ENCODE measurements at regions not wholly inside any gene's neighbourhood (a gene's known extent, or its start where the extent isn't known, plus 50 kb on each side); places are given as distances from the start of the nearest gene placed in this dataset.
A peak's percentile ranks its signal among the peaks of the same experiment; 100 is the strongest.

DNA sequence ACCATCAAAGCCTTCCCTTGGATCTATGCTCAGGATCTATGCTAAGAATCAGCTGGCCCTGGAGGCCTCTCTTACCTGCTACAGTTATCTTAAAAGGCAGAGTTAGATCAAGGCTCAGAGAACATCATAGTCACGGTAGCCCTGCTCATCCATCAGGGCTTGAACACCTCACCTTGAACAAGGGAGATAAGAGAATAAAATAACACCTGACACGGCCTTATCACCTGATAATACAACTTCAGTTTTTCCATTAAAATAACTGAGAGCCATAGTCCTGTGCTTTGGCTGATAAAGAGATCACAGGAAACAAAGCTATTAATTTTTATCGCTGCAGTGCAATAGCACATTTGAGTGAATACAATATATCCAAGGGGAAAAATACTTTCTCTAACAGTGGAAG, 85.6 kb upstream of the LPP start:
- DNase-seq = no peak
- H3K4me1 ChIP-seq (ENCODE audit: control insufficient read depth in 1 of 2, insufficient read depth in 2 of 2, low read depth in 1 of 2, low read length in 1 of 2) = peaks cover 0 to 9% of the 10 kb centered on the region in 2 experiments; a peak in 2 of 4 replicates
- peak overlapping the region in 1 of 2 experiments; percentile 62; a peak in 1 of 4 replicates for H3K27ac ChIP-seq (ENCODE audit: low read depth in 2 of 2, low read length in 1 of 2)
- POLR2A ChIA-PET = no interaction called here
- no peak overlapping the region for H3K9ac ChIP-seq
- H3K79me2 ChIP-seq (ENCODE audit: insufficient read depth) = no peaks in the 10 kb centered on the region
- CTCF ChIA-PET = no interaction called here
- H3K4me2 ChIP-seq = no peak overlapping the region
- TF ChIP-seq, protein P1, sequence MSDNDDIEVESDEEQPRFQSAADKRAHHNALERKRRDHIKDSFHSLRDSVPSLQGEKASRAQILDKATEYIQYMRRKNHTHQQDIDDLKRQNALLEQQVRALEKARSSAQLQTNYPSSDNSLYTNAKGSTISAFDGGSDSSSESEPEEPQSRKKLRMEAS (IDR thresholded peaks at IDR 0.05; ENCODE audit: low read depth) = no peak
- no peak for TF ChIP-seq RAD21 (IDR thresholded peaks at IDR 0.05; ENCODE audit: low read length)
- TF ChIP-seq YY1 (IDR thresholded peaks at IDR 0.05; ENCODE audit: low read depth) = no peak
- TF ChIP-seq FOSL2 (IDR thresholded peaks at IDR 0.05; ENCODE audit: borderline replicate concordance, low read depth) = no peak
- no peak for TF ChIP-seq ELF1 (IDR thresholded peaks at IDR 0.05)
- no peak for TF ChIP-seq RFX5 (IDR thresholded peaks at IDR 0.05; ENCODE audit: low read length)
- no peak for TF ChIP-seq GABPA (IDR thresholded peaks at IDR 0.05; ENCODE audit: low read depth)
- no peak for TF ChIP-seq CHD2 (IDR thresholded peaks at IDR 0.05; ENCODE audit: low read length, partially characterized antibody)
- TF ChIP-seq, protein P2, sequence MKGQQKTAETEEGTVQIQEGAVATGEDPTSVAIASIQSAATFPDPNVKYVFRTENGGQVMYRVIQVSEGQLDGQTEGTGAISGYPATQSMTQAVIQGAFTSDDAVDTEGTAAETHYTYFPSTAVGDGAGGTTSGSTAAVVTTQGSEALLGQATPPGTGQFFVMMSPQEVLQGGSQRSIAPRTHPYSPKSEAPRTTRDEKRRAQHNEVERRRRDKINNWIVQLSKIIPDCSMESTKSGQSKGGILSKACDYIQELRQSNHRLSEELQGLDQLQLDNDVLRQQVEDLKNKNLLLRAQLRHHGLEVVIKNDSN (IDR thresholded peaks at IDR 0.05; ENCODE audit: borderline replicate concordance, low read depth) = no peak
- no peak for TF ChIP-seq TEAD4 (IDR thresholded peaks at IDR 0.05; ENCODE audit: borderline replicate concordance, insufficient read depth)
- TF ChIP-seq, protein P3, sequence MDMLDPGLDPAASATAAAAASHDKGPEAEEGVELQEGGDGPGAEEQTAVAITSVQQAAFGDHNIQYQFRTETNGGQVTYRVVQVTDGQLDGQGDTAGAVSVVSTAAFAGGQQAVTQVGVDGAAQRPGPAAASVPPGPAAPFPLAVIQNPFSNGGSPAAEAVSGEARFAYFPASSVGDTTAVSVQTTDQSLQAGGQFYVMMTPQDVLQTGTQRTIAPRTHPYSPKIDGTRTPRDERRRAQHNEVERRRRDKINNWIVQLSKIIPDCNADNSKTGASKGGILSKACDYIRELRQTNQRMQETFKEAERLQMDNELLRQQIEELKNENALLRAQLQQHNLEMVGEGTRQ (IDR thresholded peaks at IDR 0.05; ENCODE audit: borderline replicate concordance, low read depth, low read length) = no peak
- no peak for TF ChIP-seq TAF1 (IDR thresholded peaks at IDR 0.05; ENCODE audit: borderline replicate concordance, low read depth, low read length)
- no peak for TF ChIP-seq MEF2A (IDR thresholded peaks at IDR 0.05; ENCODE audit: borderline replicate concordance, low read depth)
- no peak for TF ChIP-seq EP300 (IDR thresholded peaks at IDR 0.05; ENCODE audit: borderline replicate concordance in 1 of 2, low read depth in 1 of 2, low read length in 1 of 2)
- TF ChIP-seq SMC3 (IDR thresholded peaks at IDR 0.05; ENCODE audit: low read depth, low read length) = no peak
- no peak for TF ChIP-seq RCOR1 (IDR thresholded peaks at IDR 0.05; ENCODE audit: low read length)
- H3K36me3 ChIP-seq (replicated peaks in 1 of 2; ENCODE audit: control insufficient read depth in 1 of 2, insufficient read depth in 2 of 2, low read length in 1 of 2) = no peaks in the 10 kb centered on the region
- WGBS (ENCODE audit: low lambda C conversion rate) = 73% methylated on average over 3 of the region's 3 CpGs
- H2AFZ ChIP-seq (ENCODE audit: low read depth) = 0 out of 2 replicates have a peak overlapping the region, but pooled peaks have one; percentile 47
- no peaks in the 10 kb centered on the region for H3K9me3 ChIP-seq
- H4K20me1 ChIP-seq (ENCODE audit: insufficient read depth) = no peaks in the 10 kb centered on the region
- no peaks in the 10 kb centered on the region for H3K9me2 ChIP-seq
- peaks cover 12% of the 10 kb centered on the region for H3F3A ChIP-seq (replicated peaks; ENCODE audit: insufficient read depth)
- H3K4me3 ChIP-seq (ENCODE audit: low read depth in 2 of 2, low read length in 1 of 2) = no peak overlapping the region
- H3K27me3 ChIP-seq (ENCODE audit: insufficient read depth) = no peaks in the 10 kb centered on the region

DNA sequence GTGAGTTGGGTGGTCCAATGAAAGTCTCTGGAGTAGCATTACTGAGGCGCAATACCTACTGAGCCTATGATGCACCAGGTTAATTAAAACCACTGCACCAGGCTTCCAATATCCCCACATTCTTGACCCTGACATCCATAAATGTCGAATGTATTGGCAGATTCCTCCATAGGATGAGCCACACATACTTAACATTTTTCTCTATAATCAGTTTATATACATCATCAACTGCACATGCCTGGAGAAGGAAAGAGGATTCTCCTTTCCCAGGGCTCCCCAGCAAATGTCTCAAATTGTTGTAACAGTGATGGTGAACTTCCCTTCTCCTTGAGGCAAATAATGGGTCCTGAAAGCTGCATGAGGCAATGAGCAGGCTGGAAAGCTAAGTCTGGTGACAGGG, 82.3 kb upstream of the LPP start:
- Histone ChIP-seq H4K20me1 (ENCODE audit: insufficient read depth) (no peaks in the 10 kb centered on the region), H3K36me3 (replicated peaks in 1 of 2; ENCODE audit: control insufficient read depth in 1 of 2, insufficient read depth in 2 of 2, low read length in 1 of 2) (no peaks in the 10 kb centered on the region), H3K4me2 (no peak overlapping the region), H3K9me2 (no peaks in the 10 kb centered on the region), H3K27ac (ENCODE audit: low read depth in 2 of 2, low read length in 1 of 2) (no peak overlapping the region), H3K4me3 (ENCODE audit: low read depth in 2 of 2, low read length in 1 of 2) (no peak overlapping the region), H2AFZ (ENCODE audit: low read depth) (peak overlapping the region; percentile 8; the same call in 1 of the 2 replicates), H3F3A (replicated peaks; ENCODE audit: insufficient read depth) (peaks cover 12% of the 10 kb centered on the region), H3K9ac (no peak overlapping the region), H3K4me1 (ENCODE audit: control insufficient read depth in 1 of 2, insufficient read depth in 2 of 2, low read depth in 1 of 2, low read length in 1 of 2) (peaks cover 0 to 9% of the 10 kb centered on the region in 2 experiments; a peak in 2 of 4 replicates), H3K27me3 (ENCODE audit: insufficient read depth) (no peaks in the 10 kb centered on the region), H3K9me3 (no peaks in the 10 kb centered on the region), H3K79me2 (ENCODE audit: insufficient read depth) (no peaks in the 10 kb centered on the region)
- 57% methylated on average over 2 of the region's 2 CpGs for WGBS (ENCODE audit: low lambda C conversion rate)
- CTCF ChIA-PET = interaction anchor here (1.1 kb wide), 1 partner anchor 331 kb away, joined by 4 read pairs; no protein-coding TSS in a partner anchor
- TF ChIP-seq RCOR1 (IDR thresholded peaks at IDR 0.05; ENCODE audit: low read length) (no peak), GATA2 (CRISPR knock-in tag; IDR thresholded peaks at IDR 0.05) (no peak), CHD2 (IDR thresholded peaks at IDR 0.05; ENCODE audit: low read length, partially characterized antibody) (no peak), SMC3 (IDR thresholded peaks at IDR 0.05; ENCODE audit: low read depth, low read length) (no peak), ELF1 (IDR thresholded peaks at IDR 0.05) (no peak), RFX5 (IDR thresholded peaks at IDR 0.05; ENCODE audit: low read length) (no peak)
- TF ChIP-seq, protein P3 (IDR thresholded peaks at IDR 0.05; ENCODE audit: borderline replicate concordance, low read depth, low read length) = no peak
- TF ChIP-seq, protein P4, sequence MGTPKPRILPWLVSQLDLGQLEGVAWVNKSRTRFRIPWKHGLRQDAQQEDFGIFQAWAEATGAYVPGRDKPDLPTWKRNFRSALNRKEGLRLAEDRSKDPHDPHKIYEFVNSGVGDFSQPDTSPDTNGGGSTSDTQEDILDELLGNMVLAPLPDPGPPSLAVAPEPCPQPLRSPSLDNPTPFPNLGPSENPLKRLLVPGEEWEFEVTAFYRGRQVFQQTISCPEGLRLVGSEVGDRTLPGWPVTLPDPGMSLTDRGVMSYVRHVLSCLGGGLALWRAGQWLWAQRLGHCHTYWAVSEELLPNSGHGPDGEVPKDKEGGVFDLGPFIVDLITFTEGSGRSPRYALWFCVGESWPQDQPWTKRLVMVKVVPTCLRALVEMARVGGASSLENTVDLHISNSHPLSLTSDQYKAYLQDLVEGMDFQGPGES (IDR thresholded peaks at IDR 0.05; ENCODE audit: low read depth, low read length) = no peak
- TF ChIP-seq, protein P5, sequence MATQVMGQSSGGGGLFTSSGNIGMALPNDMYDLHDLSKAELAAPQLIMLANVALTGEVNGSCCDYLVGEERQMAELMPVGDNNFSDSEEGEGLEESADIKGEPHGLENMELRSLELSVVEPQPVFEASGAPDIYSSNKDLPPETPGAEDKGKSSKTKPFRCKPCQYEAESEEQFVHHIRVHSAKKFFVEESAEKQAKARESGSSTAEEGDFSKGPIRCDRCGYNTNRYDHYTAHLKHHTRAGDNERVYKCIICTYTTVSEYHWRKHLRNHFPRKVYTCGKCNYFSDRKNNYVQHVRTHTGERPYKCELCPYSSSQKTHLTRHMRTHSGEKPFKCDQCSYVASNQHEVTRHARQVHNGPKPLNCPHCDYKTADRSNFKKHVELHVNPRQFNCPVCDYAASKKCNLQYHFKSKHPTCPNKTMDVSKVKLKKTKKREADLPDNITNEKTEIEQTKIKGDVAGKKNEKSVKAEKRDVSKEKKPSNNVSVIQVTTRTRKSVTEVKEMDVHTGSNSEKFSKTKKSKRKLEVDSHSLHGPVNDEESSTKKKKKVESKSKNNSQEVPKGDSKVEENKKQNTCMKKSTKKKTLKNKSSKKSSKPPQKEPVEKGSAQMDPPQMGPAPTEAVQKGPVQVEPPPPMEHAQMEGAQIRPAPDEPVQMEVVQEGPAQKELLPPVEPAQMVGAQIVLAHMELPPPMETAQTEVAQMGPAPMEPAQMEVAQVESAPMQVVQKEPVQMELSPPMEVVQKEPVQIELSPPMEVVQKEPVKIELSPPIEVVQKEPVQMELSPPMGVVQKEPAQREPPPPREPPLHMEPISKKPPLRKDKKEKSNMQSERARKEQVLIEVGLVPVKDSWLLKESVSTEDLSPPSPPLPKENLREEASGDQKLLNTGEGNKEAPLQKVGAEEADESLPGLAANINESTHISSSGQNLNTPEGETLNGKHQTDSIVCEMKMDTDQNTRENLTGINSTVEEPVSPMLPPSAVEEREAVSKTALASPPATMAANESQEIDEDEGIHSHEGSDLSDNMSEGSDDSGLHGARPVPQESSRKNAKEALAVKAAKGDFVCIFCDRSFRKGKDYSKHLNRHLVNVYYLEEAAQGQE (IDR thresholded peaks at IDR 0.05; ENCODE audit: low read depth, low read length) = no peak
- TF ChIP-seq, protein P1 (IDR thresholded peaks at IDR 0.05; ENCODE audit: low read depth) = no peak
- DNase-seq = no peak
- POLR2A ChIA-PET = no interaction called here

All from SK-N-SH (cell line).